ENCODE measurements at regions not wholly inside any gene's neighbourhood (a gene's known extent, or its start where the extent isn't known, plus 50 kb on each side); places are given as distances from the start of the nearest gene placed in this dataset.

DNA sequence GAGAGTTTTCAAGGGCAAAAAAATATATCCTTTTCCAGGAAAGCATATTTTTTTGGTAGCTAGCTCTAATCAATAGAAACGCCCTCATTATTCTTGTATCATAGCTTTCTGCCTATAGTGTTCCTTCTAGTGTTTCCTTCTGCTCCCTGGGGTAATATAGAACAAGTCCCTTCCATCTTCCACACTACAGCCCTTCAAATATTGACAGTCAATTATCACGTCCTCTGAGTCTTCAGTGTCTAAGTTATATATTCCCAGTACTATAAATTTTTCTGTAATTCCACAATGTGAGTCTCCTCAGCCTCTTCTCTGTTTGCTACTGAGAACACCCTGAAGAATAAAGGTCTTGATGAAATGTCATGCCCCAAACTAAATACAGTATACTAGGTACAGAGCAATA lies 1088.0 kb upstream of the PCDH7 start:
- no peak for TF ChIP-seq FOSL1 (IDR thresholded peaks at IDR 0.05; ENCODE audit: insufficient read depth, low read depth, low read length)
- TF ChIP-seq, protein P1, sequence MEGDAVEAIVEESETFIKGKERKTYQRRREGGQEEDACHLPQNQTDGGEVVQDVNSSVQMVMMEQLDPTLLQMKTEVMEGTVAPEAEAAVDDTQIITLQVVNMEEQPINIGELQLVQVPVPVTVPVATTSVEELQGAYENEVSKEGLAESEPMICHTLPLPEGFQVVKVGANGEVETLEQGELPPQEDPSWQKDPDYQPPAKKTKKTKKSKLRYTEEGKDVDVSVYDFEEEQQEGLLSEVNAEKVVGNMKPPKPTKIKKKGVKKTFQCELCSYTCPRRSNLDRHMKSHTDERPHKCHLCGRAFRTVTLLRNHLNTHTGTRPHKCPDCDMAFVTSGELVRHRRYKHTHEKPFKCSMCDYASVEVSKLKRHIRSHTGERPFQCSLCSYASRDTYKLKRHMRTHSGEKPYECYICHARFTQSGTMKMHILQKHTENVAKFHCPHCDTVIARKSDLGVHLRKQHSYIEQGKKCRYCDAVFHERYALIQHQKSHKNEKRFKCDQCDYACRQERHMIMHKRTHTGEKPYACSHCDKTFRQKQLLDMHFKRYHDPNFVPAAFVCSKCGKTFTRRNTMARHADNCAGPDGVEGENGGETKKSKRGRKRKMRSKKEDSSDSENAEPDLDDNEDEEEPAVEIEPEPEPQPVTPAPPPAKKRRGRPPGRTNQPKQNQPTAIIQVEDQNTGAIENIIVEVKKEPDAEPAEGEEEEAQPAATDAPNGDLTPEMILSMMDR (IDR thresholded peaks at IDR 0.05; ENCODE audit: control extremely low read depth in 1 of 3, insufficient read depth in 1 of 3, low read depth in 1 of 3, low read length in 3 of 3), result no peak
- no peak for TF ChIP-seq SIX5 (IDR thresholded peaks at IDR 0.05; ENCODE audit: low read depth, low read length)
- TF ChIP-seq TAF7 (optimal IDR thresholded peaks at IDR 0.05; ENCODE audit: borderline replicate concordance, low read depth, low read length), result no peak
- TF ChIP-seq POLR2A (IDR thresholded peaks at IDR 0.05; ENCODE audit: control extremely low read depth in 1 of 2, low read depth in 2 of 2, low read length in 2 of 2), result no peak
- TF ChIP-seq POU5F1 (IDR thresholded peaks at IDR 0.05; ENCODE audit: low read depth, low read length), result no peak
- no peak for TF ChIP-seq TAF1 (IDR thresholded peaks at IDR 0.05; ENCODE audit: low read depth, low read length)
- TF ChIP-seq MAFK (IDR thresholded peaks at IDR 0.05; ENCODE audit: low read depth, low read length), result no peak
- no peak for TF ChIP-seq TEAD4 (IDR thresholded peaks at IDR 0.05; ENCODE audit: low read depth, low read length)
- TF ChIP-seq, protein P2, sequence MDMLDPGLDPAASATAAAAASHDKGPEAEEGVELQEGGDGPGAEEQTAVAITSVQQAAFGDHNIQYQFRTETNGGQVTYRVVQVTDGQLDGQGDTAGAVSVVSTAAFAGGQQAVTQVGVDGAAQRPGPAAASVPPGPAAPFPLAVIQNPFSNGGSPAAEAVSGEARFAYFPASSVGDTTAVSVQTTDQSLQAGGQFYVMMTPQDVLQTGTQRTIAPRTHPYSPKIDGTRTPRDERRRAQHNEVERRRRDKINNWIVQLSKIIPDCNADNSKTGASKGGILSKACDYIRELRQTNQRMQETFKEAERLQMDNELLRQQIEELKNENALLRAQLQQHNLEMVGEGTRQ (IDR thresholded peaks at IDR 0.05; ENCODE audit: low read length), result no peak
- no peak for TF ChIP-seq EP300 (IDR thresholded peaks at IDR 0.05; ENCODE audit: borderline replicate concordance in 1 of 2, low read depth in 2 of 2, low read length in 2 of 2)
